MCF 10A (cell line): ENCODE measurements at regions not wholly inside any gene's neighbourhood (a gene's known extent, or its start where the extent isn't known, plus 50 kb on each side); places are given as distances from the start of the nearest gene placed in this dataset.

Experiments used
- BruUV-seq: library from RNA; stranded (reverse); fragments of 400-500 nt; replicated peaks from 2 replicates; lab custom pipeline; 2021; lab: Mats Ljungman, UMichigan
- CTCF ChIA-PET: fragments of 300-600 bp; sonication (Branson Sonifier 250); formaldehyde crosslinking; extraction: SDS; loops from one replicate; lab custom pipeline; 2021; ENCODE audit warnings: antibody characterized with exemption, inconsistent platforms; lab: Yijun Ruan, JAX
- POLR2A ChIA-PET: fragments of 300-600, 350-650 bp; sonication (Branson Sonifier 250); formaldehyde crosslinking; extraction: SDS; loops from one replicate; lab custom pipeline; 2020; ENCODE audit warnings: antibody characterized with exemption, inconsistent platforms; lab: Yijun Ruan, JAX
- DNase-seq: peaks from one replicate; pipeline ENCODE4 v3.0.0-alpha.2; 2018; ENCODE audit not compliant: unreplicated experiment
- H3K27ac Mint-ChIP-seq: one replicate; pipeline ENCODE4 v1.8.0; 2022; ENCODE audit warnings: mild to moderate bottlenecking, low read depth, mixed read lengths; ENCODE audit not compliant: unreplicated experiment
- H3K27me3 Mint-ChIP-seq: one replicate; pipeline ENCODE4 v1.8.0; 2022; ENCODE audit warnings: mixed read lengths; ENCODE audit not compliant: insufficient read depth, unreplicated experiment
- H3K36me3 Mint-ChIP-seq: one replicate; pipeline ENCODE4 v1.8.0; 2022; ENCODE audit warnings: mild to moderate bottlenecking, moderate library complexity, mixed read lengths; ENCODE audit not compliant: insufficient read depth, unreplicated experiment
- H3K4me1 Mint-ChIP-seq: one replicate; pipeline ENCODE4 v1.8.0; 2022; ENCODE audit warnings: mixed read lengths; ENCODE audit not compliant: insufficient read depth, unreplicated experiment
- H3K4me3 Mint-ChIP-seq: one replicate; pipeline ENCODE4 v1.8.0; 2022; ENCODE audit warnings: mild to moderate bottlenecking, moderate library complexity, mixed read lengths; ENCODE audit not compliant: unreplicated experiment
- H3K9me3 Mint-ChIP-seq: one replicate; pipeline ENCODE4 v1.8.0; 2022; ENCODE audit warnings: mixed read lengths; ENCODE audit not compliant: unreplicated experiment
- CTCF ChIP-seq: fragments of 200-600 bp; IDR thresholded peaks from one replicate; pipeline ENCODE4 v1.8.0; 2022; ENCODE audit warnings: antibody characterized with exemption, mild to moderate bottlenecking; ENCODE audit not compliant: unreplicated experiment
- intact Hi-C: fragments of 100-400 bp; cut with micrococcal nuclease; formaldehyde crosslinking; loops from 2 replicates; pipeline ENCODE4 v1.14.1; 2022

- H3K4me1 Mint-ChIP-seq, result no peaks in the 10 kb centered on the region
- ChIA-PET CTCF (no interaction called here), POLR2A (interaction anchor here (0.6 to 0.9 kb wide), 3 partner anchors 15 to 404 kb away, joined by 3 read pairs; partner anchors contain the start of gene ANKRD50)
- H3K4me3 Mint-ChIP-seq, result no peak overlapping the region
- no TSS peak for BruUV-seq
- no peak for DNase-seq
- no peaks in the 10 kb centered on the region for H3K9me3 Mint-ChIP-seq
- H3K27me3 Mint-ChIP-seq, result no peaks in the 10 kb centered on the region
- H3K36me3 Mint-ChIP-seq, result peaks cover 6% of the 10 kb centered on the region
- no peak for TF ChIP-seq CTCF
- intact Hi-C loops, result no loop called here
- no peak overlapping the region for H3K27ac Mint-ChIP-seq
Observed at GRCh38 chr4:125116431-125116830, 198.3 kb upstream of the FAT4 start.

GRCh38 chr4:125115941-125116340 is 198.8 kb upstream of the FAT4 start:
- H3K4me1 Mint-ChIP-seq, result no peaks in the 10 kb centered on the region
- POLR2A ChIA-PET, result interaction anchor here (0.6 to 0.9 kb wide), 3 partner anchors 15 to 404 kb away, joined by 3 read pairs; partner anchors contain the start of gene ANKRD50
- no peak for TF ChIP-seq CTCF
- H3K27ac Mint-ChIP-seq, result no peak overlapping the region
- H3K4me3 Mint-ChIP-seq, result no peak overlapping the region
- no peaks in the 10 kb centered on the region for H3K9me3 Mint-ChIP-seq
- BruUV-seq, result no TSS peak
- H3K36me3 Mint-ChIP-seq, result peaks cover 4% of the 10 kb centered on the region
- no peaks in the 10 kb centered on the region for H3K27me3 Mint-ChIP-seq
- CTCF ChIA-PET, result no interaction called here
- peak; percentile 74 for DNase-seq
- intact Hi-C loops, result no loop called here

DNA sequence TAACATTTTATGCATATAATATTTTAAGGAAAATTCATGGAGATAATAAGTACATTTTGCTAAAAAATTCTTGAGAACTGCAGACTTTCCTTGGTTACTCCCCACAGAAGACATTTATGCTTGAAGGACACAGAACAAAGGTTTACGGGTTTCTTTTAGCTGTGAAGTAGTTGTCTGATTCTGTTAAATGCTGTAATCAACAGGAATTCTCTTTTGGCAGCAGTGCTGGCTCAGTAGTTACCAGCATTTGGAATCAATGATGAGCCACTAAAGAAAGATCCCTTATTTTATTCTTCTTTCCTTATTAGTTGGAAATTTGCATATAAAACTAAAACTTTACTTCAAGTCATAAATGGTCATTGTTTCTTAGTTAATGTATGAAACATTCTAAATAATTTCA is 199.3 kb upstream of the FAT4 start:
- H3K27me3 Mint-ChIP-seq, result no peaks in the 10 kb centered on the region
- TF ChIP-seq CTCF, result no peak
- no peak for DNase-seq
- intact Hi-C loops, result no loop called here
- H3K4me3 Mint-ChIP-seq, result no peak overlapping the region
- BruUV-seq, result no TSS peak
- POLR2A ChIA-PET, result interaction anchor here (0.7 to 0.9 kb wide), 2 partner anchors 403 to 1030 kb away, joined by 3 read pairs; partner anchors contain the start of gene ANKRD50
- H3K27ac Mint-ChIP-seq, result no peak overlapping the region
- CTCF ChIA-PET, result no interaction called here
- H3K4me1 Mint-ChIP-seq, result no peaks in the 10 kb centered on the region
- no peaks in the 10 kb centered on the region for H3K36me3 Mint-ChIP-seq
- H3K9me3 Mint-ChIP-seq, result no peaks in the 10 kb centered on the region

GRCh38 chr4:125112536-125112935 is 202.2 kb upstream of the FAT4 start:
- ChIA-PET CTCF (no interaction called here), POLR2A (interaction anchor here (0.8 to 1.7 kb wide), 5 partner anchors 11 to 165 kb away, joined by 3 to 4 read pairs (median 3); no protein-coding TSS in a partner anchor)
- no peaks in the 10 kb centered on the region for H3K27me3 Mint-ChIP-seq
- H3K36me3 Mint-ChIP-seq, result no peaks in the 10 kb centered on the region
- no peak for TF ChIP-seq CTCF
- DNase-seq, result no peak
- no peaks in the 10 kb centered on the region for H3K4me1 Mint-ChIP-seq
- no peak overlapping the region for H3K27ac Mint-ChIP-seq
- intact Hi-C loops, result no loop called here
- H3K9me3 Mint-ChIP-seq, result no peaks in the 10 kb centered on the region
- H3K4me3 Mint-ChIP-seq, result no peak overlapping the region
- no TSS peak for BruUV-seq
